Thyroid gland (tissue), 4 donors: ENCODE measurements at regions not wholly inside any gene's neighbourhood (a gene's known extent, or its start where the extent isn't known, plus 50 kb on each side); places are given as distances from the start of the nearest gene placed in this dataset.

Experiments
- POLR2A ChIP-seq, 2 donors: fragments of 450-650 bp; IDR thresholded peaks; one replicate each; pipeline ENCODE4 v1.6.1; 2017; ENCODE audit warnings: antibody characterized with exemption in 2 of 2, mild to moderate bottlenecking in 2 of 2, moderate library complexity in 1 of 2
- TF ChIP-seq, protein P1 (sequence below), 6 experiments: fragments of 200-600 bp in 3 of 6; fragments of 450-650 bp in 3 of 6; sonication (generic) in 3 of 6; IDR thresholded peaks; one replicate each; pipeline ENCODE4 v1.5.1; 2016 to 2019; ENCODE audit warnings: antibody characterized with exemption in 6 of 6, mild to moderate bottlenecking in 2 of 6, inconsistent platforms in 1 of 6, moderate library complexity in 1 of 6

DNA sequence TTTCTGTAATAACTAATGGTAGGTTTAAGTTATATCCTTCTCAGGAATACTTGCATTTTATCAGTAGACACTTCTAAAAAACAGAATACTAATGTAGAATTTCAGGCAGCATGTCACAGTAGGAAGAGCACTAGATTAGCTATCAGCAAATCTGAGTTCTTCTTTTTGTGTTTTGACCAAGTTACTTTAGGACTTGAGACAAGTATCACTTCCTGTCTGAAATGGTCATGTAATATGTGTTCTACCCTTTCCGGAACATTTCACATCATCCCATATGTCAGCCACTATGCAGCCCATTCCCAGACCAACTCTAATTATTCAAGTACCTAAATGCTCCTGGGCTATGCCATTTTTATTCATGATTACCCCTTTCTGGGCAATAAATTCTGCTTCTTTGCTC, 401.8 kb upstream of the RPS6KA3 start:
- TF ChIP-seq, protein P1, sequence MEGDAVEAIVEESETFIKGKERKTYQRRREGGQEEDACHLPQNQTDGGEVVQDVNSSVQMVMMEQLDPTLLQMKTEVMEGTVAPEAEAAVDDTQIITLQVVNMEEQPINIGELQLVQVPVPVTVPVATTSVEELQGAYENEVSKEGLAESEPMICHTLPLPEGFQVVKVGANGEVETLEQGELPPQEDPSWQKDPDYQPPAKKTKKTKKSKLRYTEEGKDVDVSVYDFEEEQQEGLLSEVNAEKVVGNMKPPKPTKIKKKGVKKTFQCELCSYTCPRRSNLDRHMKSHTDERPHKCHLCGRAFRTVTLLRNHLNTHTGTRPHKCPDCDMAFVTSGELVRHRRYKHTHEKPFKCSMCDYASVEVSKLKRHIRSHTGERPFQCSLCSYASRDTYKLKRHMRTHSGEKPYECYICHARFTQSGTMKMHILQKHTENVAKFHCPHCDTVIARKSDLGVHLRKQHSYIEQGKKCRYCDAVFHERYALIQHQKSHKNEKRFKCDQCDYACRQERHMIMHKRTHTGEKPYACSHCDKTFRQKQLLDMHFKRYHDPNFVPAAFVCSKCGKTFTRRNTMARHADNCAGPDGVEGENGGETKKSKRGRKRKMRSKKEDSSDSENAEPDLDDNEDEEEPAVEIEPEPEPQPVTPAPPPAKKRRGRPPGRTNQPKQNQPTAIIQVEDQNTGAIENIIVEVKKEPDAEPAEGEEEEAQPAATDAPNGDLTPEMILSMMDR (IDR thresholded peaks at IDR 0.05): no peak
- TF ChIP-seq POLR2A (IDR thresholded peaks at IDR 0.05): no peak
